HEK293T (cell line): ENCODE measurements at regions not wholly inside any gene's neighbourhood (a gene's known extent, or its start where the extent isn't known, plus 50 kb on each side); places are given as distances from the start of the nearest gene placed in this dataset.

Experiments
- ARNT ChIP-seq: fragments of 450-650 bp; IDR thresholded peaks from 2 replicates; pipeline ENCODE4 v1.6.1; 2017; ENCODE audit warnings: mild to moderate bottlenecking
- ELF4 ChIP-seq: fragments of 450-650 bp; IDR thresholded peaks from 2 replicates; pipeline ENCODE4 v1.6.1; 2017; ENCODE audit warnings: antibody characterized with exemption
- L3MBTL2 ChIP-seq: fragments of 450-650 bp; conservative IDR thresholded peaks from 2 replicates; pipeline ENCODE4 v1.6.1; 2016; ENCODE audit warnings: mild to moderate bottlenecking
- NFRKB ChIP-seq: fragments of 450-650 bp; IDR thresholded peaks from 2 replicates; pipeline ENCODE4 v1.6.1; 2016; ENCODE audit warnings: mild to moderate bottlenecking, moderate library complexity
- TARDBP ChIP-seq: fragments of 450-650 bp; IDR thresholded peaks from 2 replicates; pipeline ENCODE4 v1.6.1; 2016

DNA sequence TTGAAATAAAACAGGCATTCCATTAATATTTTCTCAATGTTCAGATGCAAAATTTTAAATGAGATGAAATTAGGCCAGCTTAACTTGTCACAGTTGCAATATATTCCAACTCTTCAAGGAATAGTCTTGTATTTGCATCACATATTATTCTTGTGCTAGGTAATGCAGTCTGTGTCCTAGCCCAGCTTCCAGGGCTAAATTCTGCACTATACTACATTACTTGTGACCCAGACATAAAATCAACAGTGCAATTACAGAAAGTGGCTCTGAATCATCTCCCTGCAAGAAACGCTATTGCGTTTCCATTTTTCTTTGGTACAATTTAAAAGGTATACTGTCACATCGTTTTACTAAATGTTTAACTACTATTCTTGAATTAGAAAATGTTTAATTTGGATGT is 399.2 kb downstream of the TENT5A start:
- no peak for TF ChIP-seq TARDBP
- no peak for TF ChIP-seq ELF4
- no peak for TF ChIP-seq ARNT
- TF ChIP-seq L3MBTL2, result no peak
- TF ChIP-seq NFRKB, result no peak
